ENCODE measurements at regions not wholly inside any gene's neighbourhood (a gene's known extent, or its start where the extent isn't known, plus 50 kb on each side); places are given as distances from the start of the nearest gene placed in this dataset.
A peak's percentile ranks its signal among the peaks of the same experiment; 100 is the strongest.

- H3K4me3 Mint-ChIP-seq: no peak overlapping the region
- H3K4me3 ChIP-seq (ENCODE audit: low read length): no peak overlapping the region
- WGBS, 2 experiments (ENCODE audit: insufficient coverage in 1 of 2, insufficient read length in 1 of 2): 100% methylated on average over 1 of the region's 1 CpG
Observed at GRCh38 chrX:40524423-40524822, 56.3 kb upstream of the ATP6AP2 start.

GRCh38 chrX:40523852-40524251 lies 56.9 kb upstream of the ATP6AP2 start:
- Mint-ChIP-seq H3K36me3 (ENCODE audit: low read depth) (no peaks in the 10 kb centered on the region), H3K27ac (no peak overlapping the region), H3K4me1 (no peaks in the 10 kb centered on the region), H3K27me3 (ENCODE audit: insufficient read depth) (no peaks in the 10 kb centered on the region), H3K9me3 (peaks cover 36% of the 10 kb centered on the region), H3K4me3 (no peak overlapping the region)
- no peak for DNase-seq
- Histone ChIP-seq H3K27ac (ENCODE audit: low read depth, low read length) (no peak overlapping the region), H3K4me3 (ENCODE audit: low read length) (no peak overlapping the region), H3K27me3 (ENCODE audit: control insufficient read depth, insufficient read depth, low read length, poor library complexity, severe bottlenecking) (no peaks in the 10 kb centered on the region), H3K4me1 (ENCODE audit: control insufficient read depth, insufficient read depth, low read length) (no peaks in the 10 kb centered on the region), H3K36me3 (ENCODE audit: control insufficient read depth, insufficient read depth, low read length) (no peaks in the 10 kb centered on the region), H3K9ac (ENCODE audit: extremely low read depth, low read length, poor library complexity, severe bottlenecking) (no peak overlapping the region), H3K9me3 (ENCODE audit: control insufficient read depth, low read length) (no peaks in the 10 kb centered on the region)
- TF ChIP-seq CTCF (conservative IDR thresholded peaks at IDR 0.05): no peak
- WGBS, 2 experiments (ENCODE audit: insufficient coverage in 1 of 2, insufficient read length in 1 of 2): 97% methylated on average over 3 of the region's 3 CpGs; no CpG with 5 or more reads in 1 of the 2 experiments

More at GRCh38 chrX:40524423-40524822, 56.3 kb upstream of the ATP6AP2 start:
- Histone ChIP-seq H3K27ac (ENCODE audit: low read depth, low read length) (no peak overlapping the region), H3K36me3 (ENCODE audit: control insufficient read depth, insufficient read depth, low read length) (no peaks in the 10 kb centered on the region), H3K27me3 (ENCODE audit: control insufficient read depth, insufficient read depth, low read length, poor library complexity, severe bottlenecking) (no peaks in the 10 kb centered on the region), H3K9me3 (ENCODE audit: control insufficient read depth, low read length) (no peaks in the 10 kb centered on the region), H3K9ac (ENCODE audit: extremely low read depth, low read length, poor library complexity, severe bottlenecking) (no peak overlapping the region), H3K4me1 (ENCODE audit: control insufficient read depth, insufficient read depth, low read length) (no peaks in the 10 kb centered on the region)
- Mint-ChIP-seq H3K4me1 (no peaks in the 10 kb centered on the region), H3K27ac (no peak overlapping the region), H3K36me3 (ENCODE audit: low read depth) (no peaks in the 10 kb centered on the region), H3K27me3 (ENCODE audit: insufficient read depth) (no peaks in the 10 kb centered on the region), H3K9me3 (peaks cover 38% of the 10 kb centered on the region)
- TF ChIP-seq CTCF (conservative IDR thresholded peaks at IDR 0.05): peak; percentile 43
- DNase-seq: no peak

GRCh38 chrX:40521868-40522450 lies 58.8 kb upstream of the ATP6AP2 start:
- no peak overlapping the region for H3K27ac ChIP-seq (ENCODE audit: low read depth, low read length)
- no peaks in the 10 kb centered on the region for H3K4me1 Mint-ChIP-seq
- no peaks in the 10 kb centered on the region for H3K27me3 Mint-ChIP-seq (ENCODE audit: insufficient read depth)
- no peak for TF ChIP-seq CTCF (conservative IDR thresholded peaks at IDR 0.05)
- H3K4me1 ChIP-seq (ENCODE audit: control insufficient read depth, insufficient read depth, low read length): no peaks in the 10 kb centered on the region
- H3K4me3 ChIP-seq (ENCODE audit: low read length): no peak overlapping the region
- H3K4me3 Mint-ChIP-seq: no peak overlapping the region
- no peak overlapping the region for H3K9ac ChIP-seq (ENCODE audit: extremely low read depth, low read length, poor library complexity, severe bottlenecking)
- DNase-seq: no peak
- no peaks in the 10 kb centered on the region for H3K36me3 Mint-ChIP-seq (ENCODE audit: low read depth)
- no peaks in the 10 kb centered on the region for H3K36me3 ChIP-seq (ENCODE audit: control insufficient read depth, insufficient read depth, low read length)
- H3K27me3 ChIP-seq (ENCODE audit: control insufficient read depth, insufficient read depth, low read length, poor library complexity, severe bottlenecking): no peaks in the 10 kb centered on the region
- no peaks in the 10 kb centered on the region for H3K9me3 ChIP-seq (ENCODE audit: control insufficient read depth, low read length)
- H3K9me3 Mint-ChIP-seq: peaks cover 34% of the 10 kb centered on the region
- 93% methylated on average over 11 of the region's 11 CpGs; no CpG with 5 or more reads in 1 of the 2 experiments for WGBS, 2 experiments (ENCODE audit: insufficient coverage in 1 of 2, insufficient read length in 1 of 2)
- no peak overlapping the region for H3K27ac Mint-ChIP-seq

All from endodermal cell (in vitro differentiated cells).